Gastroesophageal sphincter (tissue), 3 donors: ENCODE measurements at regions not wholly inside any gene's neighbourhood (a gene's known extent, or its start where the extent isn't known, plus 50 kb on each side); places are given as distances from the start of the nearest gene placed in this dataset.

Experiments used
- CTCF ChIP-seq, 4 experiments: fragments of 200-600 bp in 2 of 4; fragments of 450-650 bp in 2 of 4; sonication (generic) in 1 of 4; IDR thresholded peaks; one replicate each; pipeline ENCODE4 v1.5.1; 2017 to 2019; ENCODE audit warnings: antibody characterized with exemption in 4 of 4, mild to moderate bottlenecking in 2 of 4, moderate library complexity in 2 of 4
- EP300 ChIP-seq: sonication (generic); formaldehyde crosslinking; IDR thresholded peaks from one replicate; pipeline ENCODE4 v1.6.1; 2017; ENCODE audit warnings: antibody characterized with exemption, mild to moderate bottlenecking
- POLR2AphosphoS5 ChIP-seq: sonication (generic); formaldehyde crosslinking; IDR thresholded peaks from one replicate; pipeline ENCODE4 v1.6.1; 2017; ENCODE audit warnings: antibody characterized with exemption

- TF ChIP-seq CTCF (IDR thresholded peaks at IDR 0.05) (no peak), EP300 (no peak), POLR2AphosphoS5 (no peak)
Observed at GRCh38 chr3:24933401-24933800, 438.8 kb upstream of the THRB start.
